ENCODE measurements at regions not wholly inside any gene's neighbourhood (a gene's known extent, or its start where the extent isn't known, plus 50 kb on each side); places are given as distances from the start of the nearest gene placed in this dataset.

DNA sequence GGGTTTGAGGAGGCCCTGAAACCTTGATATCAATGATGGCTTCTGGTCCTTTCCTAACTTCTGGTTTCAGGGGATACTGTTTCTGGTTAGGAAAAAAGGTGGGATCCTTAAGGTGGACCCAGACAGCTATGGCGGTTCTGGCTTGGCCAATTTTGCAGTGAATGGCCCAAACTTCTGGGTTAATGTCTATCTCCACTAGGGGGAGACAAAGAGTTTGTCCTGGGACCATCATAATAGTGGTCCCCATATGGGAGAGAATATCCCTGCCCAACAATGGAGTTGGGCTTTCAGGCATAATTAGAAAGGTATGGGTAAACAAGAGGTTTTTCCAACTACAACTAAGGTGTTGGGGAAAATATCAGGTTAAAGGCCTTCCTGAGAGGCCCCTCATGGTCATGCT lies 273.5 kb downstream of the CALCRL start:
- Mint-ChIP-seq H3K27ac (no peak overlapping the region), H3K27me3 (no peaks in the 10 kb centered on the region), H3K4me1 (ENCODE audit: low read depth) (no peaks in the 10 kb centered on the region), H3K4me3 (no peak overlapping the region), H3K36me3 (no peaks in the 10 kb centered on the region), H3K9me3 (ENCODE audit: low read depth) (no peaks in the 10 kb centered on the region)

DNA sequence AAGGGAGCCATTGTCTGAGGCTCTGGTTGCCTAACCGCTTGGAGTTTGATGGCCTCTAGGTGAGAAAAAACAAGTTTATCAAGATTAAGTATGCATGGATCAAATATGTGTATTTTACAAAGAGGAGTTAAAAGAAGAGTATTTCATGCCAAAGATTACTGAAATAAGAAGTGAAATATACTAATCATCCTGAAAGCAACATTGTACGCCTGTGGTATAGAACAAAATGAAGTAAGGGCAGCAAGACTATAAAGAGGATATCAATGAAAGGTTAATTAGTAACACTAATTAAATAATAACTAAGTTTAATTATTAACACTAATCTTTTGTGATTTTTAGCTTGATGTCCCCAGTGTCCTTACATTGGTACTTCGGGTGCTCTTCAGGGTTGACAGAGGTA lies 276.7 kb downstream of the CALCRL start:
- Mint-ChIP-seq H3K4me3 (no peak overlapping the region), H3K36me3 (no peaks in the 10 kb centered on the region), H3K27ac (no peak overlapping the region)

GRCh38 chr2:187169864-187170263 lies 278.2 kb downstream of the CALCRL start:
- Mint-ChIP-seq H3K27me3 (no peaks in the 10 kb centered on the region), H3K4me1 (ENCODE audit: low read depth) (no peaks in the 10 kb centered on the region), H3K4me3 (no peak overlapping the region), H3K36me3 (no peaks in the 10 kb centered on the region), H3K27ac (no peak overlapping the region), H3K9me3 (ENCODE audit: low read depth) (no peaks in the 10 kb centered on the region)

More for the DNA sequence above, 276.7 kb downstream of the CALCRL start:
- H3K27me3 Mint-ChIP-seq = no peaks in the 10 kb centered on the region
- no peaks in the 10 kb centered on the region for H3K4me1 Mint-ChIP-seq (ENCODE audit: low read depth)
- no peaks in the 10 kb centered on the region for H3K9me3 Mint-ChIP-seq (ENCODE audit: low read depth)

GRCh38 chr2:187168720-187169713 lies 279.0 kb downstream of the CALCRL start:
- Mint-ChIP-seq H3K4me1 (ENCODE audit: low read depth) (no peaks in the 10 kb centered on the region), H3K9me3 (ENCODE audit: low read depth) (no peaks in the 10 kb centered on the region), H3K4me3 (no peak overlapping the region), H3K27me3 (no peaks in the 10 kb centered on the region), H3K36me3 (no peaks in the 10 kb centered on the region), H3K27ac (no peak overlapping the region)

- no peaks in the 10 kb centered on the region for H3K36me3 Mint-ChIP-seq
- H3K9me3 Mint-ChIP-seq (ENCODE audit: low read depth) = no peaks in the 10 kb centered on the region
- no peak overlapping the region for H3K4me3 Mint-ChIP-seq
- H3K27ac Mint-ChIP-seq = no peak overlapping the region
- H3K4me1 Mint-ChIP-seq (ENCODE audit: low read depth) = no peaks in the 10 kb centered on the region
- no peaks in the 10 kb centered on the region for H3K27me3 Mint-ChIP-seq
Observed at GRCh38 chr2:187167491-187167890, 280.6 kb downstream of the CALCRL start.

DNA sequence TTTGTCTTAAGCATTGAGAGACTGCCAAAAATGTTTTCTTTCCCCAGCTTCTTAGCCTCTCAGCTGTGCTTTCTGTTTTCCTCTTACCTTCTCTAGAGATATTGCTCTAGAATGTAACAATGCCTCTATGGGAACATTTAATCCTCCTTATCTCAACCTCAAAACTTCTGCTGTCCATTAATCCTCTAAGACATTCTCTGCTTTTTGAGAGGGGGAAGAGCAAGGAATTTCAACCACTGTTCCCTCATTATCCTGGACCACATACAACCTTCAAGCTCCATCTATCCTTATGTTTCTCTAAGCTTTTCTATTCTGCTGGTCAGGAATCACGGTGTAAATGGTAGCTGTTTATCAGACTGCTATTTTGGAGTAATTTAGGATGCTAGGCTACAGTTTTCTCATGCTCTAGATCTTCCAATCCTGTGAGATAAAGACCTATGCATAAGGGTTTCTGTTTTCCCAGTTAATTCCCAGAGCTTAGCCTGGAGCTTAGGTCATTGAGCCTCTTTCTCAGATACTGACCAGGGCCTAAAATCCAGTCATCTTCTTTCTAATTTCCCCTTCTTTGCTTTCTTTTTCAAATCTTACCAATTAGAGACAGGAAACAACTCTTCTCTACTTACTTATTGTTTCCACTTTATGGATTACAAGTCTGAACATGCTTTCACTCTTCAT lies 282.0 kb downstream of the CALCRL start:
- Mint-ChIP-seq H3K9me3 (ENCODE audit: low read depth) (no peaks in the 10 kb centered on the region), H3K4me3 (no peak overlapping the region), H3K27me3 (no peaks in the 10 kb centered on the region), H3K36me3 (no peaks in the 10 kb centered on the region), H3K4me1 (ENCODE audit: low read depth) (no peaks in the 10 kb centered on the region), H3K27ac (no peak overlapping the region)

DNA sequence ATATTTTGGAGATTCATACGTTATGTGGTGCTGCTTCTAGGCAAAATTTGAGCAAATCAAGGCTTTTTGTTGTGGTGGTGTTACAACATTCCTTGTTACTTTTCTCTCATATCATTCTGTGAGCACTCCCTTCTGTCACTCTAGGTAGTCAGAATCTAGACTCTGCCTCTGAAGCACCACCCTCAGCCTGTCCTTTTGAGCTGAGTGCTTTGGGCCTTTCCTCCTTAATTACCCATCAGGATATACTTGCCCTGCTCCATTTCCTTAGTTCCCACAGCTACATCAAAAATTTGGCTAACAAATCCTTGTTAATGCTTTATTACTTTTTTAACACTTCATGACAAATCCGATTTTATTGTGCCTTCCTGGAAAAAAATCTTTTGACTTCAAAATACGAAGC lies 289.6 kb downstream of the CALCRL start:
- Mint-ChIP-seq H3K27me3 (no peaks in the 10 kb centered on the region), H3K9me3 (ENCODE audit: low read depth) (peaks cover 3% of the 10 kb centered on the region), H3K4me3 (no peak overlapping the region), H3K4me1 (ENCODE audit: low read depth) (no peaks in the 10 kb centered on the region), H3K27ac (no peak overlapping the region), H3K36me3 (no peaks in the 10 kb centered on the region)

GRCh38 chr2:187157046-187157445 lies 291.0 kb downstream of the CALCRL start:
- Mint-ChIP-seq H3K27me3 (no peaks in the 10 kb centered on the region), H3K4me3 (no peak overlapping the region), H3K4me1 (ENCODE audit: low read depth) (no peaks in the 10 kb centered on the region)

DNA sequence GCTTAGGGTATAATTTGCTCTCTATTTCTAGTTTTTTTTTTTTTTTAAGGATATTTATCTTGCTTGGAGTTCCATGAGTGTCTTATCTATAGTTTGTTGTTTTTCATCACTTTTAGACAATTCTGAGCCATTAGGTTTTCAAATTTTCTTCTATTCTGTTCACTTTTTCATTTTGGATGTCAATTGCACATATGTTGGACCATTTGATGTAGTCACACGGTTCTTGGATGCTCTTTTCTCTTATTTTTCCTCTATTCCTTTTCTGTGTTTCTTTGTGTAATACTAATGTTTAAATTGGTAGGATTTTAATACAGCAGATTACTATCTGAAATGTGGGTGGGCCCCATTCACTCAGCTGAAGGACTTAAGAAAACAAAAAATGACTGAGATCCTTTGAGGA lies 292.6 kb downstream of the CALCRL start:
- Mint-ChIP-seq H3K4me1 (ENCODE audit: low read depth) (no peaks in the 10 kb centered on the region), H3K36me3 (no peaks in the 10 kb centered on the region), H3K9me3 (ENCODE audit: low read depth) (peaks cover 3% of the 10 kb centered on the region), H3K27ac (no peak overlapping the region), H3K4me3 (no peak overlapping the region), H3K27me3 (no peaks in the 10 kb centered on the region)

More at GRCh38 chr2:187157046-187157445, 291.0 kb downstream of the CALCRL start:
- H3K9me3 Mint-ChIP-seq (ENCODE audit: low read depth) = peaks cover 3% of the 10 kb centered on the region
- H3K27ac Mint-ChIP-seq = no peak overlapping the region
- no peaks in the 10 kb centered on the region for H3K36me3 Mint-ChIP-seq

DNA sequence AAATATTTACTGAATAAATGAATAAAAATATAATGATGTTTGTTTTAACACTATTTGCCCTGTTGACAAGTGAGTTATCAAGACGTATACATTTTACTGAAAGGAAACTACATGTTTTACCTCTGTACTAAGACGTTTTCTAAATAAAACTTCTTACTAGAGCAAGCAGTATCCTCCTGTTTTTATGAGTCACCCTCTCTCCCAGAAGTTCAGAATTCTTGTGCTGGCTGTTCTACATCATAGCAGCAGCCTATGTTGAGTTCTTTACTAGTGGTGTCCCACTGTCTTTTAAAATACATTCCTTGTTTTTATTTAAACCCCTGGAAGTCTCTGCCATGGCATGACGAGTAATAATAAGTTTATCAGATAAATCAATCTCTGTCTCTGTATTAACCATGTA lies 297.4 kb downstream of the CALCRL start:
- H3K9me3 Mint-ChIP-seq (ENCODE audit: low read depth) = peaks cover 3% of the 10 kb centered on the region
- no peak overlapping the region for H3K4me3 Mint-ChIP-seq
- no peaks in the 10 kb centered on the region for H3K36me3 Mint-ChIP-seq
- H3K4me1 Mint-ChIP-seq (ENCODE audit: low read depth) = no peaks in the 10 kb centered on the region
- no peaks in the 10 kb centered on the region for H3K27me3 Mint-ChIP-seq
- no peak overlapping the region for H3K27ac Mint-ChIP-seq

- H3K27ac Mint-ChIP-seq = no peak overlapping the region
- H3K4me1 Mint-ChIP-seq (ENCODE audit: low read depth) = no peaks in the 10 kb centered on the region
Observed at GRCh38 chr2:187148059-187148714, 299.2 kb upstream of the ZSWIM2 start.

GRCh38 chr2:187143537-187143936 lies 294.6 kb upstream of the ZSWIM2 start:
- Mint-ChIP-seq H3K4me3 (no peak overlapping the region), H3K27me3 (no peaks in the 10 kb centered on the region)

More at GRCh38 chr2:187148059-187148714, 299.2 kb upstream of the ZSWIM2 start:
- H3K9me3 Mint-ChIP-seq (ENCODE audit: low read depth) = peaks cover 8% of the 10 kb centered on the region
- no peaks in the 10 kb centered on the region for H3K27me3 Mint-ChIP-seq
- no peak overlapping the region for H3K4me3 Mint-ChIP-seq
- H3K36me3 Mint-ChIP-seq = no peaks in the 10 kb centered on the region

DNA sequence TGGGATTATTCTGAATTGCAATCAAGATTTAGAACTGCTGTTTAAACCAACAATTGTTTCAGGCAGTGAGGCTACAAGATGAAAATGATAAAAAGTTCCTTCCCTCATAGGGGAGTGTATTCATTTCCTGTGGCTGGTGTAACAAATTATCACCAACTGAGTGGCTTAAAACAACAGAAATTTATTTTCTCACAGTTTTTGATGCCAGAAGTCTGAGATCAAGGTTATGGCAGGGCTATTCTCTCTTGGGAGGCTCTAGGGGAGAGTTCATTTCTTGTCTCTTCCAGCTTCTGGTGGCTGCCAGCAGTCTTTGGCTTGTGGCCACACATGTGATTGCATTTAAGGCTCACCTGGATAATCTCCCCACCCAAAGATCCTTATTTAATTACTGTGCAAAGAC lies 290.5 kb upstream of the ZSWIM2 start:
- Mint-ChIP-seq H3K27ac (no peak overlapping the region), H3K4me1 (ENCODE audit: low read depth) (no peaks in the 10 kb centered on the region), H3K36me3 (no peaks in the 10 kb centered on the region), H3K4me3 (no peak overlapping the region), H3K9me3 (ENCODE audit: low read depth) (no peaks in the 10 kb centered on the region), H3K27me3 (no peaks in the 10 kb centered on the region)

More at GRCh38 chr2:187143537-187143936, 294.6 kb upstream of the ZSWIM2 start:
- Mint-ChIP-seq H3K9me3 (ENCODE audit: low read depth) (peaks cover 8% of the 10 kb centered on the region), H3K4me1 (ENCODE audit: low read depth) (no peaks in the 10 kb centered on the region), H3K27ac (no peak overlapping the region), H3K36me3 (no peaks in the 10 kb centered on the region)

DNA sequence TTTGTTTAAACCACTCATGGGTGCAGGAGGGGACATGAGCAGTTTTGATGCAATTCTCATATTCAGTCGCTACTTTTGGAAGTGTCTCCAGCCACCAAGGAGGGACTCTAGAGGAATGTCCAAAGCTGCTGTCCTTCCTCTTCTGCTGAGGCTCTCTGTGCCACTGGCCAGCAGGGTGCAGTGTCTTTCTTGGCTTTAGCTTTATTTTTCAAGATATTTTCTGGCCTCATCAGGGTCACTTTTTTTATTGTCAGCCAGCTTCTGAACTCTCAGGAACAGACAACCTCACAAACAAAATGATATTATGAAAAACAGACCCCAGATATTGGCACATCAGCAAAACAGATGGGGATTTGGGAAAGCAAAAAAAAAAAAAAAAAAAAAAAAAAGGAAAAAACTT lies 289.3 kb upstream of the ZSWIM2 start:
- no peaks in the 10 kb centered on the region for H3K27me3 Mint-ChIP-seq
- no peaks in the 10 kb centered on the region for H3K36me3 Mint-ChIP-seq
- H3K4me1 Mint-ChIP-seq (ENCODE audit: low read depth) = no peaks in the 10 kb centered on the region
- H3K27ac Mint-ChIP-seq = no peak overlapping the region
- no peaks in the 10 kb centered on the region for H3K9me3 Mint-ChIP-seq (ENCODE audit: low read depth)
- H3K4me3 Mint-ChIP-seq = no peak overlapping the region

- Mint-ChIP-seq H3K36me3 (no peaks in the 10 kb centered on the region), H3K9me3 (ENCODE audit: low read depth) (no peaks in the 10 kb centered on the region), H3K4me3 (no peak overlapping the region), H3K4me1 (ENCODE audit: low read depth) (no peaks in the 10 kb centered on the region), H3K27me3 (no peaks in the 10 kb centered on the region), H3K27ac (no peak overlapping the region)
Observed at GRCh38 chr2:187136646-187137045, 287.7 kb upstream of the ZSWIM2 start.

All from activated naive CD8-positive, alpha-beta T cell (primary cell).